HCEC 1CT (cell line): ENCODE measurements at regions not wholly inside any gene's neighbourhood (a gene's known extent, or its start where the extent isn't known, plus 50 kb on each side); places are given as distances from the start of the nearest gene placed in this dataset.

Experiments
- DNase-seq: peaks from one replicate; pipeline ENCODE4 v3.0.0-alpha.2; 2017

GRCh38 chr5:92594031-92594430 lies 987.0 kb downstream of the NR2F1-AS1 start:
- DNase-seq, result no peak

DNA sequence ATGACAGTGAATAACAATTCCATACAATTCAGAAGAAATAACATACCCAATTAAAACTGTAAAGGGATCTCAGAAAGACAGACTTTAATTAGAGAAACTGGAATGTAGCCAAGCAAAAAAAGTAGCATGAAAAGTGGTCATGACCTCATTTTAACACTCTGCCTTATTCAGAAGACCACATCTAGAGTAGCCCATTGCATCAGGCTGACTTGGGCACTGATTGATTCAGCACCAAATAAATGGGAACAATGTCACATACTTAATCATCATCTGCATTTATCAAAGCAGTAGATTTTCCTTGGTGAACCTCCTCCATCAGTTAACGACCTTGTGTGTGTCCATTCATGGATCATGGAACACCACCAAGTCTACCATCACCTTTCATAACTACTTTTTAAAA lies 992.1 kb downstream of the NR2F1-AS1 start:
- DNase-seq, result no peak

GRCh38 chr5:92581690-92582089 lies 999.3 kb downstream of the NR2F1-AS1 start:
- DNase-seq, result no peak

GRCh38 chr5:92581249-92581648 lies 999.8 kb downstream of the NR2F1-AS1 start:
- DNase-seq, result no peak

DNA sequence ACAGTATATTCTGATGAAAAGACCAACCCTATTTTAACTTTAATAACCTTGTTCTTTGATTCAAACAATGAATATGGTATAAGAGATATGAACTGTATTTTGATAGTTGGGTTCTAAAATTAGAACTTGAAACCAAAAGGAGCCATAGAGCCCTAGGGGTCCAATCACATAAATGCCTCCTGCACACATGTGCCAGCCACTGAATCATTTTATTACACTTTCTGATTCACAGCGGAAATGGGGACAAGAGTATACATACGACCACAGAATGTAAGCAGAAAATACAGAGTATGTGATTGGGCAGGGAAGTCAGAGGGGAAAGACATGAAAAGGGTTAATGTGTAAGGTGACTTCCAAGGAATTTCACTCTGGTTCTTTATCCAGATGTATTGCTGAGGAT lies 1000.2 kb downstream of the NR2F1-AS1 start:
- DNase-seq, result no peak

DNA sequence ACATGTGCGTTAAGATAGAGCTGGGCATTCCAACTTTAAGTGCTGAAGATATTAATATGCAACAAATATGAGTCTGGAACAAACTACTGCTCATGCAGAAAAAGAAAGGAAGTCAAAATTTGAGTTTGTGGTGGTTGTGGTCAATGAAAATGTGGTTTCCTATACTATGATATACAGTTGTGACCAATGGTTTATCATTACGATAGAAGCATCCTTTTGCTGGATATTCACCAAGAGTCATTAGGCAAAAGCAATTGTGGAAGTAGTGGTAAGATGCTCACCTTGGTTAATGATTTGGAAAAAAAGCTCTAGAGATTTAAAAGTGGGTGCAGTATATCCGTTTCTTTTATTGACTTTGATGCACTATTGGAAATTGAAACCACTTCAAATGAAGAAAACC lies 1007.0 kb downstream of the NR2F1-AS1 start:
- DNase-seq, result no peak

DNA sequence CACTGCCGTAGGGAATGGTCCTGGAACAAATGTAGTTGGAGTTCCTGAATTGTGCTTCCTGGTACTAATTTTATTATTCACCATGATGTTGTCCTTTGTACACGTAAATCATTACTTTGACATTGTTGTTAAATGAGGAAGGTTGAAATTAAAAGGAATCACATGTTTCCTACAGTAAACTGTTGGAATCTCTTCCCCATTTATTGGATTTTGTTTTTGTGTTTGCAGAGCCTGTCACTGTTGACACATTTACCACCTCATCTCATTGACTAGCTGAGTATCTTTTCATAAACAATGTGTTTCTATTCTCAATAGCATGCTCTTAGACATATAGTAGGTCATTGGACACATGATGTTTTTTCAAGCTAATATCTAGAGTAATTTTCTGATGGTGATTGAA lies 1012.5 kb downstream of the NR2F1-AS1 start:
- DNase-seq, result no peak

DNA sequence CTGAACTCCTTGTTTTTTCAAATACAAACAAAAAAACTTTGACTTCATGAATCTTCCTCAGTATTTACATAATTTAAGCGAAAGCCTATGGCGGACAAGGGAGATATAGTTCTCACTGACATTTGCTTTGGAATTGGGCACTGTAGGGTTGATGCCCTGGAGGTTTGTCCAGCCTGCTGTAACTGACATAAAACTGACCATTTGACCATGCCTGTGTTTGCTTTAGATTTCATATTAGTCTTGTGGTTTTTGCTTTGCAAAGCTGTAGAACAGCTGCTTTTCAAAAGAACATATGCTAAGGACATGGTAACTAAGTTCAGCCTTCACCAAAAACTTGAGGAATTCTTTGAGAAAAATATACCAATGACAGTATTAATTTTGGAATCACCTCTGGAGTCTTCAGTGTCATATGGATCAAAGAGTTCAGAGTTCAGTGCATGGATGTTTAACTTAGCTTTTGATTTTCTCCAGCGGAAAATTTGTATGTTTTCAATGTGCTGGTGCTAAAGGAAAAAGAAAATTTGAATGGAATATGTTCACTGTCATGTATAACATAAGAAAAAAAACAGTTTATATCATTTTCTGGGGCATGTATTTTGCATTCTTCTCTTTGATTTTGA lies 1013.1 kb downstream of the NR2F1-AS1 start:
- no peak for DNase-seq

DNA sequence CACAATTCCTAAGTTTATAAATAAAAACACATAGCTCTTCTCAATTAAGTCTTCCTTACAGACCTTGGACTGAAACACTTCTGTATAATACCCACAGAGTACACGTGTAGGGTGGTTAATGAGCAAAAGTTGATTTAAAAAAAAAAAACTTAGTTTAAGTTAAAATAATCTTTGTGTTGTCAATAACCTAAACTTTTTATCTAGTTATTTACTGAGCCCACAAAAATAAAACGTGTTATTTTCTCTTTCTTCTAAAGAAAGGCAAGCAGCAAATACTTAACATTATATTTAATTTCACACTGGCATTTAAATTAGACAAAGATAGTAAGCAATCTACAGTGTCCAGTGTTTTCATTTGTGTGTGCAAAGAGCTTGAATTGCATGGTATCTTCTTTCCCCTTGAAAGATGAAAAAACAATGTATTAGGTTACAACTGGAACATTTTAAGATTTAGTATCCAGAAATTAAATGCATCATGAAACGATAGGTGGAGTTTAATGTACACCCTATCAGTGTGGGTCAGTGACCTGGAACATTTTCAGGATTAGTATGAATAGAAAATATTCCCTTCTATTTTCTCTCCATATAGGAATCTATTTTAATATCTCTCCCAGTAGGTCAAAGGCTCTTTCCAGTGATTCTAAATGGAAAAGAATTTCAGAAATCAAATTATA lies 1014.8 kb downstream of the NR2F1-AS1 start:
- DNase-seq, result no peak

DNA sequence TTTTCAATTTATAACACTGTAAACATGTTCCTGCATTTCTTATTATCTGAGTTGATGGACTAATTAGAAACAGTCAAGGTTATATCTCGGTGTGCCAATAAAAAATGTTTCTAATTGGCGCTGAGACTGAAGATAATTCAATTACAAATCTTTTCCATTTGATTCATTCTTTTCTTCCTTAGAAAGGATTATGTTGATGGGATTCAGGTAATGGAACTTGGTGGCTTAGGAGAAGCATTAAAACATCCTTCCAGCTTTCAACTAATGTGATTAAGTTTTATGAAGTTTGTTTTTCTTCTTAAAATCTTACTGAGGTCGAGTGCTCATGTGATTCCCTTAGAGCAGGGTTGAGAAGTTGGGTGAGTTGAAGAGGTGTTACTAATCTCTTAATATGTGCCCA lies 1015.3 kb downstream of the NR2F1-AS1 start:
- DNase-seq, result no peak

DNA sequence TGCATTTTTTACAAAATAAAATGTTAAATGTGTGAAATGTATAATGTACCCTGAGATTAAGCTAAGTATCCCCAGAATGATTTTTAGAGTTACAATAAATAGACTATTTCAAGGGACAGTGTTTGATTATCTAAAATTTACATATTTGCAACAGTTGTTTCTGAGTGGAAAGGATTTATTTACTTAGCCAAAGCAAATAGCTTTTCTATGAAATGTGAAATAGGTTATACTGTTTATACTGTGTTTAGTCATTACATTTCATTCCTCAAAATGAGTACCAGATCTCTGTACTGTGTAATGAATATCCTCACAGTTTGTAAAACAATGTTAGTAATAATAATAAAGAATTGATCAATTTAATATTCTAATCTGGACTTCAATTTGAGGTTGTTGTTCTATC lies 1019.0 kb downstream of the NR2F1-AS1 start:
- peak; percentile 24 for DNase-seq

- peak; percentile 35 for DNase-seq
Measured at GRCh38 chr5:92561411-92561959, 1019.5 kb downstream of the NR2F1-AS1 start.

DNA sequence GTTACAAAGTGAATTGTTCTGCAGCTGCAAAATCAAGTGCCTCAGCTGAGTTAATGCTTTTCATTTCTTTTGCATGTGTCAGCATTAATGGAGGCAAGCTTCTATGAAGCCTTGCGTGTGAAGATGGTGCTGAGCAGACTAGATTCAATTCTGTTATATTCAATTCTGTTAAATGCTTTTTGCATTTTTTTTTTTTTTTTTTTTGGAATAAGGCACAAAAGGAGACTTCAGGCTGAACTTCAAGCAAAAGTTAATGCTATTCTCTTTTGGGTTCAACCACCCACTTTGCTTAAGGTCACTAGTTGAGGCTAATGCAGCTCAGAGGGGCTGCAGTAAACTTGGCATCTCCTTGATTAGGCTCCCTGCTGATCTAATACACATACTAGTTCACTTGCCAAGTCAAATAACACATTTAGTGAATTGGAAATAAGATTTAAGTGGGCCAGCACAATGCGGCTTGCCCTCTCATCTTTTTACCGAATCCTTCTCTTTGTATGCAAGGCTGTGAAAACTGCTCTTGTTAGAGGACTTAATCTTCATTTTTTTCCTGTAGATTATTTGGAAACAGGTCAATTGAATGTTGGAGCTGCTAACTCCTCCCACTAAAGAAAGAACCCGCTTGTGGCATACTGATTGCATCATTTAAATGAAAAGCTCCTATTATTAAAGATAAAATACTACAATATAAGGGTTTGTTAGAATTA lies 1020.2 kb downstream of the NR2F1-AS1 start:
- DNase-seq, result peak; percentile 68

- peak; percentile 64 for DNase-seq
Measured at GRCh38 chr5:92559781-92560180, 1021.2 kb downstream of the NR2F1-AS1 start.

GRCh38 chr5:92559331-92559730 lies 1021.7 kb downstream of the NR2F1-AS1 start:
- DNase-seq, result no peak

DNA sequence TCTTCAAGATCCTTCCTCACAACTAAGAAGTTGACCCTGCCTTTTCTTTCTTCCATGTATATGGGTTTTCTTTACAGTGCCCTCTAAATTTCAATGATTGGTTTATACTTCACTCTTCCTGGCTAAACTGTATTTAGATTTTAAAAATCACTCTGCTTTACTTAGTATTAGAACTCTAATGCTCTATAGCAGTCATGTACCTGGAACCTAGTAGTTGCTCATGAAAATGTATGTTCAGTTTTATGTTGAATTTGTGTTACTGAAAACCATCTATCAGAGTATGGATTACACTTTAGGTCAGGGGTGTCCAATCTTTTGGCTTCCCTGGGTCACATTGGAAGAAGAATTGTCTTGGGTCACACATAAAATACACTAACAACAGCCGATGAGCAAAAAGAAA lies 1024.3 kb downstream of the NR2F1-AS1 start:
- DNase-seq, result no peak

GRCh38 chr5:92554447-92555085 lies 1026.5 kb downstream of the NR2F1-AS1 start:
- DNase-seq, result no peak

- peak; percentile 27 for DNase-seq
Measured at GRCh38 chr5:92553326-92553725, 1027.7 kb downstream of the NR2F1-AS1 start.

GRCh38 chr5:92552206-92553160 lies 1028.5 kb downstream of the NR2F1-AS1 start:
- peak; percentile 99 for DNase-seq

GRCh38 chr5:92548346-92548745 lies 1032.7 kb downstream of the NR2F1-AS1 start:
- DNase-seq, result peak; percentile 15

DNA sequence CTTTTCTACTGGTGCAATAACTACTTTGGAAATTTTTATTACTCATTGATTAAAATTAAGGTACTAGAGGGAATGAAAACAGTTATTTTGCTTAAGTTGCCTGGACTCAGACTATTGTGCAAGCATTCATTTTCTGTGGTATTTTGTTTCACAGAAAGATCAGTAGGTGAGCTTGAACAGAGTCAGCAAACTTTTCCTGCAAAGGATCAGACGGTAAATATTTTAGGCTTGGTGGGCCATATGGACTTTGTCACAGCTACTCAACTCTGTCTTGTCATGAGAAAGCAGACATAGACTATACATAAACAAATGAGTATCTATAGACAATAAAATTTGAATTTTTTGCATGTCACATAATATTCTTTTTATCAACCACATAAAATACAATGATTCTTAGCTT lies 1036.4 kb downstream of the NR2F1-AS1 start:
- DNase-seq, result no peak

DNA sequence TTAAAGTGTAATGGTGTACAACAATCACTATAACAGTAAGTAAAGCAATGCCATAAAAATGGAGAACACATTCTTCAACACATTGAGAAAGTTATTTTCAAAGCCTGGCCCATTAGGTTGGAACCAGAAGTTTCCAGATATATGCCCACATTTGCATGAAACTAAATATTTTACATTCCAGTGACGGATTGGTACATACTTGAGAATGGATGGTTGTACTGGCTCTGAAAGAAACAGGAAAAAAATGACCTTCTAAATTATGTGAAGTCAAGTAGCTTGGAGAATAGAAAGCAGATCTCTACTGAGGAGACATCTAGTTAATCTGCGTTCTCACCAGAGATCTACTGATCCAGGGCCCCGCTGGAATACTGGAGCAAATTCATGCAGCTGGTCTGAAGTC lies 1037.0 kb downstream of the NR2F1-AS1 start:
- no peak for DNase-seq
